Stomach (tissue), 8 donors: ENCODE measurements at regions not wholly inside any gene's neighbourhood (a gene's known extent, or its start where the extent isn't known, plus 50 kb on each side); places are given as distances from the start of the nearest gene placed in this dataset.

Source experiments
- DNase-seq, 2 donors: peaks; one replicate each; pipeline versions ENCODE4 v3.0.0 to v3.0.0-alpha.2; 2013 to 2019
- H3K27ac ChIP-seq, 5 donors: fragments of 200-600 bp in 4 of 5; sonication (generic) in 4 of 5; one replicate each; pipeline ENCODE4 v1.5.1; 2013 to 2019; ENCODE audit warnings: mild to moderate bottlenecking in 1 of 5, moderate library complexity in 1 of 5
- H3K27me3 ChIP-seq, 3 donors: fragments of 200-600 bp; sonication (generic); one replicate each; pipeline ENCODE4 v1.5.1; 2017 to 2019; ENCODE audit warnings: mixed run types in 1 of 3
- H3K36me3 ChIP-seq, 4 donors: fragments of 200-600 bp; sonication (generic); 1 replicate in 3 of 4; 2 replicates in 1 of 4; pipeline ENCODE4 v1.5.1; 2016 to 2019
- H3K4me1 ChIP-seq, 4 donors: fragments of 200-600 bp; sonication (generic); one replicate each; pipeline ENCODE4 v1.5.1; 2016 to 2019
- H3K4me3 ChIP-seq, 4 donors: fragments of 200-600 bp; sonication (generic) in 3 of 4; one replicate each; pipeline ENCODE4 v1.5.1; 2016 to 2019; ENCODE audit warnings: mild to moderate bottlenecking in 1 of 4
- H3K9me3 ChIP-seq, 4 donors: fragments of 200-600 bp; sonication (generic); one replicate each; pipeline ENCODE4 v1.5.1; 2016 to 2019
- CTCF ChIP-seq, 7 experiments: fragments of 450-650 bp in 4 of 7; fragments of 200-600 bp in 3 of 7; sonication (generic) in 3 of 7; IDR thresholded peaks; one replicate each; pipeline ENCODE4 v1.5.1; 2016 to 2019; ENCODE audit warnings: antibody characterized with exemption in 7 of 7, control low read depth in 2 of 7, mild to moderate bottlenecking in 1 of 7
- EP300 ChIP-seq: sonication (generic); formaldehyde crosslinking; IDR thresholded peaks from one replicate; pipeline ENCODE4 v1.6.1; 2017; ENCODE audit warnings: antibody characterized with exemption
- POLR2A ChIP-seq, 4 donors: fragments of 450-650 bp; IDR thresholded peaks; one replicate each; pipeline ENCODE4 v1.6.1; 2016; ENCODE audit warnings: antibody characterized with exemption in 4 of 4, control low read depth in 2 of 4, mild to moderate bottlenecking in 1 of 4, moderate library complexity in 1 of 4
- POLR2AphosphoS5 ChIP-seq, 3 donors: sonication (generic); formaldehyde crosslinking; IDR thresholded peaks; one replicate each; pipeline ENCODE4 v1.6.1; 2016; ENCODE audit warnings: antibody characterized with exemption in 3 of 3
- WGBS, 5 donors: extraction: QIAGEN DNeasy Blood & Tissue Kit in 3 of 5; methylation state at CpG; one replicate each; pipeline versions ENCODE4 v1.1.5 to v1.1.7; 2013 to 2018; 5-methylcytosine and 5-hydroxymethylcytosine counted together
- intact Hi-C: fragments of 100-400 bp; cut with DNase I; formaldehyde crosslinking; loops from one replicate; pipeline ENCODE4 v1.15.1; 2023; ENCODE audit warnings: low total_unique reads
- donor health status: healthy with polysubstance abuse.
- donor health status: Bipolar disorder and iron deficiency.
- donor health status: healthy.

- Histone ChIP-seq H3K4me1 (no peaks in the 10 kb centered on the region), H3K27me3 (no peaks in the 10 kb centered on the region), H3K27ac (no peak overlapping the region), H3K4me3 (no peak overlapping the region), H3K36me3 (no peaks in the 10 kb centered on the region), H3K9me3 (no peaks in the 10 kb centered on the region)
- intact Hi-C loops, result no loop called here
- TF ChIP-seq EP300 (no peak), POLR2A (IDR thresholded peaks at IDR 0.05) (no peak), POLR2AphosphoS5 (IDR thresholded peaks at IDR 0.05) (no peak), CTCF (IDR thresholded peaks at IDR 0.05) (no peak)
- no peak for DNase-seq
- WGBS, 5 donors, result 73 to 82% (median 77%) methylated on average over 1 of the region's 1 CpG
Measured at GRCh38 chr3:77935418-77935817, 895.5 kb downstream of the ROBO2 start.

- 39 to 80% (median 68%) methylated on average over 1 of the region's 1 CpG for WGBS, 5 donors
- intact Hi-C loops, result no loop called here
- H3K9me3 ChIP-seq, result no peaks in the 10 kb centered on the region
- no peaks in the 10 kb centered on the region for H3K36me3 ChIP-seq
- no peak overlapping the region for H3K27ac ChIP-seq
- no peak overlapping the region for H3K4me3 ChIP-seq
- TF ChIP-seq POLR2AphosphoS5 (IDR thresholded peaks at IDR 0.05) (no peak), POLR2A (IDR thresholded peaks at IDR 0.05) (no peak), CTCF (IDR thresholded peaks at IDR 0.05) (no peak), EP300 (no peak)
- no peak for DNase-seq
- no peaks in the 10 kb centered on the region for H3K27me3 ChIP-seq
- no peaks in the 10 kb centered on the region for H3K4me1 ChIP-seq
Measured at GRCh38 chr3:77939726-77940125, 899.8 kb downstream of the ROBO2 start.

GRCh38 chr3:77943598-77943997 lies 903.7 kb downstream of the ROBO2 start:
- Histone ChIP-seq H3K4me1 (no peaks in the 10 kb centered on the region), H3K36me3 (no peaks in the 10 kb centered on the region), H3K4me3 (no peak overlapping the region), H3K27me3 (no peaks in the 10 kb centered on the region), H3K27ac (no peak overlapping the region), H3K9me3 (no peaks in the 10 kb centered on the region)
- 82 to 94% (median 93%) methylated on average over 4 of the region's 4 CpGs for WGBS, 5 donors
- no peak for DNase-seq
- TF ChIP-seq POLR2A (IDR thresholded peaks at IDR 0.05) (no peak), CTCF (IDR thresholded peaks at IDR 0.05) (no peak), POLR2AphosphoS5 (IDR thresholded peaks at IDR 0.05) (no peak), EP300 (no peak)
- intact Hi-C loops, result no loop called here

GRCh38 chr3:77945320-77945719 lies 905.4 kb downstream of the ROBO2 start:
- Histone ChIP-seq H3K36me3 (no peaks in the 10 kb centered on the region), H3K4me3 (no peak overlapping the region), H3K4me1 (no peaks in the 10 kb centered on the region), H3K27me3 (no peaks in the 10 kb centered on the region), H3K9me3 (no peaks in the 10 kb centered on the region), H3K27ac (no peak overlapping the region)
- intact Hi-C loops, result no loop called here
- no peak for TF ChIP-seq EP300
- TF ChIP-seq POLR2A (IDR thresholded peaks at IDR 0.05), result no peak
- no peak for TF ChIP-seq POLR2AphosphoS5 (IDR thresholded peaks at IDR 0.05)
- TF ChIP-seq CTCF (IDR thresholded peaks at IDR 0.05), result no peak
- no peak for DNase-seq
- WGBS, 5 donors, result 53 to 85% (median 64%) methylated on average over 3 of the region's 3 CpGs
